Midbrain (tissue), 1 donor: ENCODE measurements at regions not wholly inside any gene's neighbourhood (a gene's known extent, or its start where the extent isn't known, plus 50 kb on each side); places are given as distances from the start of the nearest gene placed in this dataset.

ENCODE experiments used
- DNase-seq: peaks from one replicate; lab custom pipeline; 2025; lab: John Stamatoyannopoulos, UW

DNA sequence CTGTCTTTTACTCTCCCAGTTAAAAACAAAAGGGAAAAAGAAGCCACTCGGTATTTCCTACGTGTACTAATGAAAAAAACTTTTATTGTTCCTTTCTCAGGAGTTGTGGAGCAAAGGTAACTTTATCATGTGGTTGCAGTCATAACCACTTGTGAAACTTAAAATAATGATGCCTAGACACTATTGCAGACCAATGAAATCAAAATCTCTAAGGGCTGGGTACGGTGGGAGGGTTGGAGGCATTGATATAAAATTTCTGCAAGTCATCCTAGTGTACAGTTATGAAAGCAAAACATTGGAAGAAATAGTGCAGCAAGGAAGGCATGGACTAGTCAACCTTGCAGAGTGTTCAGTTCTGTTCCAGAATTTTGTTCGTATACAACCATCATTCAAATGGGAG is 808.8 kb downstream of the TUSC7 start:
- DNase-seq: no peak

GRCh38 chr3:117519776-117520175 is 810.2 kb downstream of the TUSC7 start:
- no peak for DNase-seq

DNA sequence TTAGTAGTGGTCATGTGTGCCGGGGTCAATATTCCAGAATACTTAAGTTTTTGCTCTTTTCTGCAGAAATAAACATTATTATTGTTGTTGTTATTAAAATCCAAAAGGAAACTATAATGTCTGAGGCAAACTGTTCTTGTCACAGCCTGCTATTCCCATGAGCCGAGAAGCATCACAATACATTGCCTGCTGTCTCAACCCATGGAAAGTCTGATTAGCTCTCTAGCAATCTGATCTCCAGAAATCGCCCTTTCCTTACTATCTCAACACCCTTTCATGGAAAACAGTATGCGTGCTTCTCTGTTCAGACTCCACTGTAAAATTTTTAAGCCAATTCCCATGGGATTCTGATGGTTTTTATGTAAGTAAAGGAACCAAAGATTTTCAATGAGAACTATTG is 811.0 kb downstream of the TUSC7 start:
- DNase-seq: no peak

DNA sequence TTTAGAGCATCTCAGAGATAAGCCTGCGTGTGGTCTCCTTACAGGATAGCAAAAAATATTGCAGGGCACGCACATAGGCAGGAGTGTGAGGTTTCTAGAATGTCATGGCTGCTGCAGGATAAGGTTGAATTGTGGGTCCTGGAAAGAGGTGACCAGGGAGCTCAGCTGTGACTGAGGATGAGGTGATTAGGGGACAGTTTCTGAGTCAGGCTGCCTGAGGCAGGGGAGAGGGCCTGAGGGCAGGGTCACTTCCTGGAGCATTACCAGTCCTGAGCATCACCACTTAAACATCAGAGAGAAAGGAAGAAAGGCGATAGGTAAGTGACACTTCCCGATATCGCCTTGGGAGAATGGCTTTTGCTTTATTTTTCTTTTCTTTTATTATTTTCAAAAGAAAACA is 813.8 kb downstream of the TUSC7 start:
- DNase-seq: no peak

GRCh38 chr3:117524890-117525289 is 815.3 kb downstream of the TUSC7 start:
- DNase-seq: no peak

- peak; percentile 68 for DNase-seq
Observed at GRCh38 chr3:117526470-117527079, 817.0 kb downstream of the TUSC7 start.

- no peak for DNase-seq
Observed at GRCh38 chr3:117527346-117527745, 817.8 kb downstream of the TUSC7 start.

DNA sequence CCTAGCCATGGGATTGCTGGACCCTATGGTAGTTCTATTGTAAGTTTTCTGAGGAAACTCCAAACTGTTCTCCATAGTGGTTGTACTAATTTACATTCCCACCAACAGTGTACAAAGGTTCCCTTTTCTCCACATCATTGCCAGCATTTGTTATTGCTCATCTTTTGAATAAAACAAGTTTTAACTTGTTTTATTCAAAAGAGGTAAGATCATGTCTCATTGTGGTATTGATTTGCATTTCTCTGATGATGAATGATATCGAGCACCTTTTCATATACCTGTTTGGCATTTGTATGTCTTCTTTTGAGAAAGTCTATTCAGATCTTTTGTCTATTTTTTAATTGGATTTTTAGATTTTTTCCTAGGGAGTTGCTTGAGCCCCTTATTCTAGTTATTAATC is 819.1 kb downstream of the TUSC7 start:
- no peak for DNase-seq

- DNase-seq: no peak
Observed at GRCh38 chr3:117531078-117531767, 821.6 kb downstream of the TUSC7 start.

DNA sequence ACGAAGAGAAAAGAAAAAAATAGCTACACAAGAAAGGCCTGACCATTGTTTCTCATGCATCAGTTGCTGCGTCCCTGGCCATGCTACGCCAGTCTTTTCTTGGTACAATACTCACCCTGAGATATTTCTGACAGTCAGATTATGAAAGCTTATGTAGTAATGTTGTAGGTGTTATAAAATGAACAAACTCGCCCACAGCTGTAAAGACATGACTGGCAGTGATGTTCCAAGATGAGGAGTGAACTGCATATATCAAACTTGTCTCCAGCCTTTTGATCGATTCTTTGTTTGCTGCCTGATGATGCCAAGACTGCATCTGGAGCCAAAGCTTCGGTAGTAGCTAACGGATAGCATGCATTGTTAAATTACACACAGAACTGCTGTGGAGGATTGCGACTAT is 822.7 kb downstream of the TUSC7 start:
- no peak for DNase-seq

DNA sequence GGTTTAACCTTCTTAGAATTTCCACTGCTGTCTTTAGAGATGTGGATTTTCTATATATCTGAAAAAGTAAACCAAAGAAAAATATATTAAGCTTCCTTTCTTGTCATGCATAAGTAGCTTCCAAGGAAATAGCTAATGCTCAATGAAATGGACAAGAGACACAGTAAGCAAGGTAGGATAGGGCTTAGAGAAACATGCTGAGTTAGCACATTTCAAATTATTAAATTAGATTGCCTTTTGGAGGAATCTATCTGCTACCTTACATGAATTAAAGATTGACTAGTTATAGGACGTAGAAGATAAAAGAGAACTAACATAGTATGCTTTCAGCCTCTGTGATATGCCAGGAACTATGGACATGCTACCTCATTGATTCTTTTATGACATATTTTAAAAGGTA is 824.6 kb downstream of the TUSC7 start:
- DNase-seq: no peak

DNA sequence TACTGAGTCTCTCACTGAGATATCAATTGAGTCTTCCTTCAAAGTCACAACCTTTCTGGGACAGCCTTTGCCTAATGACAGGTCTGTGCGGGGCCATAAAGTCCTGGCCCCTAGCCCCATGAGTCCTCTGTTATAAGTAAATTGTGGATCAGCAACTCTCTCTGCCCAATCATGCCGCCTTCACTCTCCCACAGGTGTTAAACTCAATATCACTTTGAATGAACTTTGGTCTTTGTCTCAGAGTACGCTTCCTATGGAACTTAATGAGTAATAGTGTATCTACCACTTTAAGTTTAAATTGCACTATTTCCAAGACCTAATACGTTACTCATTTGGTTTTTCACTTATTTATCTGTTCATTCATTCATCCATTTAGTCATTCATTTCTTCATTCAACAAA is 826.4 kb downstream of the TUSC7 start:
- no peak for DNase-seq

DNA sequence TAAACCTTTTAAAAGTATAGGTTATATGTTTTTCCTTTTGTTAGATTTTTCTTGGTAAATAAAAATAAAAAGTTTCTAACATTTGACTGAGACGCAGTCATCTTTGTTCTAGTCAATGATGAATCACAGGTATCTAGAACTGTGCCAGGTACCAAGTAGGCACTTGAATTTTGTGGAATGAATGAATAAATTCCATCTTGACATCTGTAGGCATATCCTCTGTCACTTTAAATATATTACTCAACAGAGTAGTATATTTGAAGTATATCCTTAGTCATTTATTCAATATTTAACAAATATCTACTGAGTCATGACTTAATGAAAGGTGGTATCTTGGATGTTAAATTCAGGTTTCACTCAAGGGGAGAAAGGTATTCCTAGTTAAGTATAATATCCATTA is 828.4 kb downstream of the TUSC7 start:
- DNase-seq: no peak

- DNase-seq: no peak
Observed at GRCh38 chr3:117539729-117540128, 830.1 kb downstream of the TUSC7 start.

DNA sequence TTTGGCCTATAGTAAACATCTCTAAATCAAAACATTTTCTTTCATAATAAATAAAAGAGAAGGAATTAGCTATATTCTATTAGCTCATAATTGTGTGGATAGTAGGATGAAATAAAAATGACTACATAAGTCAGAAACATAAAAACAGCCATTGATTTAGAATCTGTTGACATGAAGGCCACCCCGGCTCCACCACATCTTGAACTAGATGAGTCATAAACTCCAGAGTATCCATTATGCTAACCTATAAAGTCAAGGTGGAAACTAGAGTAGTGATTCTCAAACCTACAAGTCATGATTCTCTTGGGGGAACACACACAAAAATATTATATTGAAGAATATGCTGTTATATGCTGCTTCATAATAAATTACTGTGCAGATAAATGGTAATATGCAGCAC is 831.0 kb downstream of the TUSC7 start:
- DNase-seq: no peak

GRCh38 chr3:117541721-117542120 is 832.1 kb downstream of the TUSC7 start:
- no peak for DNase-seq

GRCh38 chr3:117543521-117543920 is 833.9 kb downstream of the TUSC7 start:
- DNase-seq: no peak

DNA sequence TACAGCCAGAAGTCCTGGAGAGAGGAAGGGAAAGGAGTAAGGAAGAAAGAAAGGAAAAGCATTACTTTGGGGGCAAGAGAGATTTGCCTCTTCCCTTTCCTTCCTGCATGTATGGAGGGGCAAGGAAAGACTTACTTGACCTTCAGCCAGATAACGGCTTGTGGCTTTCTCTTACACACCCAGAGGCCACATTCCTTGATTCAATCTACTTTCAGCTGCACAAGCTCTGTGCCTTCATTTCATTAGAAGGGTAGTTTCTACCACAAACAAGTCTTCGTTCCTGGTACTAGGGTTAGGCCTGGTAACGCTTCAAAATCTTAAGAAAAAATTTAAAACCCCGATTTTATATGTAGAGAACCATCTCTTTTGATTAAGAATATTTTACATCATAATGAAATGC is 835.9 kb downstream of the TUSC7 start:
- no peak for DNase-seq

DNA sequence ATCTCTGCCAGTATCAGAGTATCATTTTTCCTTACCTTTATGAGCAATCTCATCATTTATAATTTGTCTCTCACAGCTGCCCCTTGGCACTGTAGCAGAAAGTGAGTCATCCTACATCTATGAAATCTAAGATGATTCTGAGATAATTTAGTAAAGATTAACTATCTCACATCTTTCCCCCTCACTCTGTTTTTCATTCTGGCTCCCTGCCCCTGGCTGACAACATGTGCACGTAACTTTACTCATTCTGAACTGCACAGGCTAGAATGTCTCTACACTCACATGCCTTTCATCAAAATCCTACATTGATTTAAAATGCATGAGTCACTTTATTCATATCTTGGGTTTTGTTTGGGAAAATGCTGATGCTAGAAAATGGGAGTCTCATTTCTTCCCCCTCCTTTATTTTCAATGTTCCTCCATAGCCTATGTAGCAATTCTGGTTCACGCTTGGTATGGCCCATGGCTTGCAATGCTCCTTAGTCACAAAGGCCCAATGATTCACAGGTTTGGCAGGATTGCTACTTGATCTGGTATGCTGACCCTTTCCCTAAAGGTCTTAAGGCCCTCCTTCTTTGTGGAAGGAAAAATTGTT is 838.5 kb downstream of the TUSC7 start:
- no peak for DNase-seq

GRCh38 chr3:117548600-117548999 is 839.0 kb downstream of the TUSC7 start:
- no peak for DNase-seq

GRCh38 chr3:117549716-117550115 is 840.1 kb downstream of the TUSC7 start:
- DNase-seq: peak; percentile 14

- DNase-seq: no peak
Observed at GRCh38 chr3:117550766-117551165, 841.2 kb downstream of the TUSC7 start.

DNA sequence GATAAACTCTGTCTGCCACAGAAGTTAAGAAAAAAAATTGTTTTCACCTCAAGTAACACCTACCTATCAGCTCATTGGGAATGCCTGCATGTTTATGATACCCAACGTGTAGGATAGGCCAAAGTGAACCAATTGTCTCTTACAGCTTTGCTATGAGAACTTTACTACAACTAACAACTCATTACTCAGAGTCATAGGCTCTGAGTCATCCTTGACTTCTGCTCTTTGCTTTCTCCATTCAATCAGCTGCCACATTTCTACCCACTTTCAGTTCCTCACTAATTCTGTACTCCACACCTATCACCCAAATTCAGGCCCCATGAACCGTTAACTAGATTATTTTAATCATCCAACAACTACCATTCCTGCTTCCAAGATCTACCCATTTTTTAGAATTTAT is 843.9 kb downstream of the TUSC7 start:
- DNase-seq: no peak
